ENCODE measurements at regions not wholly inside any gene's neighbourhood (a gene's known extent, or its start where the extent isn't known, plus 50 kb on each side); places are given as distances from the start of the nearest gene placed in this dataset.
A peak's percentile ranks its signal among the peaks of the same experiment; 100 is the strongest.

DNA sequence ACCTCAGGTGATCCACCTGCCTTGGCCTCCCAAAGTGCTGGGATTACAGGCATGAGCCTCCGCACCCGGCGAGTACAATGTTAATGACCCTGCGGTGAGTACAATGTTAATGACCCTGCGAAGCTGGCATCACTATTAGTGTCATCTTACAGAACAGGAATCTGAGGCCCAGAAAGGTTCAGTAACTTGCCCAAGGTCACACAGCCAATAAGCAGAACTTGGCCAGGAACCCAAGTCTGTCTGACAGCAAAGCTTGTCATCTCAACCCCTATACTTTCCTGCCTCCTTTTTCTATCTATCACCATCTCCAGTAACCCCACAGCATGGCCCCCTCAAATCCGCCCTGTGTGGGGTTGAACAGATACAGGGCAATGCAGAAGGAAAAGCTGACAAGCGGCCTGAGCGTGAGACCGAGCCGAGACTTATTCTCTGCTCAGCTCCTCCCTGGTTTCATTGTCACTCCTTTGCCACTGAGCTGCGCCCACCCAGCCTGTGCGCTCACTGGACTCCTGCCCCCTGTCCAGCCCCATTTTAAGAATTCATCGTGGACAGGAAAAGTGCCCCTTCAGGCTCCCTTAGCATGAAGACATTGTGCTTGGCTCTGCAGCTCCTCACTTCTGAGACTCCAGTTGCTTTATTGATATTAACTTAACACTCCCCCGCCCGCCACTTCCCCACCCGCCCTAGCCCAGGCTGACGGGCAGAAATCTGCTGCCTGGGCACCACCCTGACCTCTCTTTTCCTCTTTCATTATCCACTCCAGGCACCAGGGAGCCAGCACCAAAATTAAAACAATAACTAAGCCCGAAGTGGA is 58.1 kb upstream of the LBX1 start:
- Histone ChIP-seq H2AFZ (ENCODE audit: low read length) (no peak overlapping the region), H3K27me3 (ENCODE audit: insufficient read depth, low read length) (peaks cover 37% of the 10 kb centered on the region), H3K9me3 (ENCODE audit: control insufficient read depth, low read depth, low read length) (no peaks in the 10 kb centered on the region), H4K20me1 (ENCODE audit: control insufficient read depth, insufficient read depth, insufficient read length) (no peaks in the 10 kb centered on the region), H4K91ac (ENCODE audit: insufficient read length, low read depth, low read length) (no peak overlapping the region), H3K4me2 (ENCODE audit: insufficient read depth, insufficient read length, low read length) (no peak overlapping the region), H2BK5ac (ENCODE audit: insufficient read length, low read length) (no peak overlapping the region), H3K4me1 (ENCODE audit: insufficient read depth, low read length) (peaks cover 21% of the 10 kb centered on the region; the same call in 1 of the 2 replicates), H2BK20ac (ENCODE audit: low read depth, low read length, poor library complexity, severe bottlenecking) (no peak overlapping the region), H3K56ac (ENCODE audit: insufficient read length, low read depth, low read length) (no peak overlapping the region), H3K18ac (ENCODE audit: insufficient read length, low read depth, low read length) (no peak overlapping the region), H3K23ac (ENCODE audit: insufficient read length, low read depth, low read length) (no peak overlapping the region), H3K4ac (ENCODE audit: low read depth, low read length) (no peak overlapping the region), H2AK5ac (ENCODE audit: insufficient read length, low read length) (no peak overlapping the region), H2BK120ac (ENCODE audit: low read depth, low read length, poor library complexity, severe bottlenecking) (no peak overlapping the region), H3K79me1 (ENCODE audit: insufficient read depth, low read depth, low read length, poor library complexity, severe bottlenecking) (no peaks in the 10 kb centered on the region), H2BK15ac (ENCODE audit: low read depth, low read length) (no peak overlapping the region), H4K8ac (replicated peaks; ENCODE audit: insufficient read length, low read depth, low read length) (no peak overlapping the region), H4K5ac (ENCODE audit: insufficient read length, low read depth, low read length) (no peak overlapping the region), H2BK12ac (ENCODE audit: insufficient read length, low read depth, low read length) (no peak overlapping the region), H3K23me2 (ENCODE audit: insufficient read length, low read depth, low read length, poor library complexity, severe bottlenecking) (peaks cover 13% of the 10 kb centered on the region), H3K27ac (ENCODE audit: insufficient read length, low read depth, low read length) (no peak overlapping the region), H3T11ph (ENCODE audit: low read length) (no peak overlapping the region), H3K14ac (ENCODE audit: insufficient read depth, low read length) (no peak overlapping the region), H3K9ac (ENCODE audit: extremely low read depth, insufficient read length, low read length) (no peak overlapping the region), H3K79me2 (ENCODE audit: insufficient read depth, low read length) (no peaks in the 10 kb centered on the region)
- Mint-ChIP-seq H3K27me3 (ENCODE audit: low read depth) (peaks cover 92% of the 10 kb centered on the region), H3K36me3 (ENCODE audit: insufficient read depth in 1 of 3, low read depth in 3 of 3) (no peaks in the 10 kb centered on the region), H3K27ac (peak overlapping the region in 1 of 3 experiments; percentile 19; a peak in 1 of 7 replicates), H3K9me3 (no peaks in the 10 kb centered on the region; a peak in 1 of 5 replicates), H3K4me3 (no peak overlapping the region), H3K4me1 (peaks cover 60 to 74% of the 10 kb centered on the region in 2 experiments)
- no CpG with 5 or more reads among the region's 18 CpGs for WGBS (ENCODE audit: extremely low coverage, insufficient read length, low lambda C conversion rate)
- no peak for TF ChIP-seq CTCF (conservative IDR thresholded peaks at IDR 0.05)
- peak; percentile 23 for DNase-seq
